ENCODE measurements at regions not wholly inside any gene's neighbourhood (a gene's known extent, or its start where the extent isn't known, plus 50 kb on each side); places are given as distances from the start of the nearest gene placed in this dataset.

- Mint-ChIP-seq H3K4me1 (peaks cover 11% of the 10 kb centered on the region), H3K4me3 (no peak overlapping the region), H3K27me3 (ENCODE audit: insufficient read depth, low read depth) (no peaks in the 10 kb centered on the region), H3K27ac (no peak overlapping the region), H3K36me3 (no peaks in the 10 kb centered on the region), H3K9me3 (no peaks in the 10 kb centered on the region)
- Histone ChIP-seq H3K36me3 (no peaks in the 10 kb centered on the region), H3K4me2 (no peak overlapping the region), H3K9ac (no peak overlapping the region), H3F3A (ENCODE audit: low read depth) (no peaks in the 10 kb centered on the region), H3K79me2 (ENCODE audit: low read depth) (no peaks in the 10 kb centered on the region), H3K4me3 (no peak overlapping the region), H3K4me1 (peaks cover 11% of the 10 kb centered on the region), H3K9me3 (ENCODE audit: low read depth) (no peaks in the 10 kb centered on the region), H4K20me1 (ENCODE audit: low read depth) (no peaks in the 10 kb centered on the region), H2AFZ (replicated peaks) (no peak overlapping the region), H3K27me3 (no peaks in the 10 kb centered on the region), H3K27ac (no peak overlapping the region)
- TF ChIP-seq CTCF (IDR thresholded peaks at IDR 0.05) (no peak), EZH2 (IDR thresholded peaks at IDR 0.05) (no peak), EZH2phosphoT487 (IDR thresholded peaks at IDR 0.05) (no peak)
- no peak for DNase-seq (ENCODE audit: low spot score)
These were observed 90.4 kb upstream of the RASGEF1B start for GRCh38 chr4:81562093-81562492.

GRCh38 chr4:81557306-81557705, 85.6 kb upstream of the RASGEF1B start:
- Mint-ChIP-seq H3K9me3 (no peaks in the 10 kb centered on the region), H3K4me3 (no peak overlapping the region), H3K36me3 (no peaks in the 10 kb centered on the region), H3K27me3 (ENCODE audit: insufficient read depth, low read depth) (no peaks in the 10 kb centered on the region), H3K4me1 (peaks cover 2% of the 10 kb centered on the region), H3K27ac (no peak overlapping the region)
- Histone ChIP-seq H3K27me3 (no peaks in the 10 kb centered on the region), H4K20me1 (ENCODE audit: low read depth) (no peaks in the 10 kb centered on the region), H3K79me2 (ENCODE audit: low read depth) (no peaks in the 10 kb centered on the region), H3K9me3 (ENCODE audit: low read depth) (no peaks in the 10 kb centered on the region), H2AFZ (replicated peaks) (no peak overlapping the region), H3K4me1 (no peaks in the 10 kb centered on the region), H3K9ac (no peak overlapping the region), H3K27ac (no peak overlapping the region), H3K4me2 (no peak overlapping the region), H3F3A (ENCODE audit: low read depth) (no peaks in the 10 kb centered on the region), H3K4me3 (no peak overlapping the region), H3K36me3 (no peaks in the 10 kb centered on the region)
- TF ChIP-seq CTCF (IDR thresholded peaks at IDR 0.05) (no peak), EZH2 (IDR thresholded peaks at IDR 0.05) (no peak), EZH2phosphoT487 (IDR thresholded peaks at IDR 0.05) (no peak)
- no peak for DNase-seq (ENCODE audit: low spot score)

DNA sequence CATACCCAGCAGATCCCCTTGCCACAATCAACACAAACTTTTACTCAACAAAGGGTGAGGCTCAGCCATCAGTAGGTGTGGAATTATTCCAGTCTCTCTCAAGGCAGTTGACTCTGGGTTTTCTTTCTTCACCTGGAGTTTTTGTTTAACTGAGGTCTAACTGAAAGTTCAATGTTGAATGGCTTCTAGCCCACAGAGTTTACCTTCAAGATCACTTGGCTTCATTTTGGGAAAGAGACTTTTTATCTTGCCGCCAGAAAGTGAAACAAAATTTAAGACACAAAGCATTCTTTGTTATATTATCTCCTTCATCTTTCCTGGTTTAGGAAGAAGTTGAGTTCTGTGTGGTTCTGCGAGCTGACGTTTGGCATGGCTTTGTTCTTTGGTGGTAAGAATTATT, 83.8 kb upstream of the RASGEF1B start:
- no peaks in the 10 kb centered on the region for H4K20me1 ChIP-seq (ENCODE audit: low read depth)
- H2AFZ ChIP-seq (replicated peaks) = no peak overlapping the region
- Mint-ChIP-seq H3K27ac (no peak overlapping the region), H3K27me3 (ENCODE audit: insufficient read depth, low read depth) (no peaks in the 10 kb centered on the region), H3K9me3 (no peaks in the 10 kb centered on the region), H3K4me1 (peaks cover 5% of the 10 kb centered on the region), H3K4me3 (no peak overlapping the region), H3K36me3 (no peaks in the 10 kb centered on the region)
- TF ChIP-seq CTCF (IDR thresholded peaks at IDR 0.05) = no peak
- no peak for TF ChIP-seq EZH2 (IDR thresholded peaks at IDR 0.05)
- TF ChIP-seq EZH2phosphoT487 (IDR thresholded peaks at IDR 0.05) = no peak
- no peaks in the 10 kb centered on the region for H3F3A ChIP-seq (ENCODE audit: low read depth)
- H3K4me1 ChIP-seq = no peaks in the 10 kb centered on the region
- no peak overlapping the region for H3K9ac ChIP-seq
- H3K36me3 ChIP-seq = no peaks in the 10 kb centered on the region
- H3K79me2 ChIP-seq (ENCODE audit: low read depth) = no peaks in the 10 kb centered on the region
- H3K4me2 ChIP-seq = no peak overlapping the region
- H3K27ac ChIP-seq = no peak overlapping the region
- no peak overlapping the region for H3K4me3 ChIP-seq
- no peaks in the 10 kb centered on the region for H3K9me3 ChIP-seq (ENCODE audit: low read depth)
- no peak for DNase-seq (ENCODE audit: low spot score)
- H3K27me3 ChIP-seq = no peaks in the 10 kb centered on the region

- no peak for TF ChIP-seq EZH2 (IDR thresholded peaks at IDR 0.05)
- TF ChIP-seq EZH2phosphoT487 (IDR thresholded peaks at IDR 0.05) = no peak
- no peak for TF ChIP-seq CTCF (IDR thresholded peaks at IDR 0.05)
- Histone ChIP-seq H3K27me3 (no peaks in the 10 kb centered on the region), H3F3A (ENCODE audit: low read depth) (no peaks in the 10 kb centered on the region), H3K4me3 (no peak overlapping the region), H3K79me2 (ENCODE audit: low read depth) (no peaks in the 10 kb centered on the region), H3K9ac (no peak overlapping the region), H2AFZ (replicated peaks) (no peak overlapping the region), H3K4me2 (no peak overlapping the region), H4K20me1 (ENCODE audit: low read depth) (no peaks in the 10 kb centered on the region), H3K27ac (no peak overlapping the region), H3K4me1 (peaks cover 7% of the 10 kb centered on the region), H3K36me3 (no peaks in the 10 kb centered on the region), H3K9me3 (ENCODE audit: low read depth) (no peaks in the 10 kb centered on the region)
- Mint-ChIP-seq H3K9me3 (no peaks in the 10 kb centered on the region), H3K27me3 (ENCODE audit: insufficient read depth, low read depth) (peaks cover 2% of the 10 kb centered on the region), H3K27ac (no peak overlapping the region), H3K4me1 (peaks cover 9% of the 10 kb centered on the region), H3K36me3 (no peaks in the 10 kb centered on the region), H3K4me3 (no peak overlapping the region)
- no peak for DNase-seq (ENCODE audit: low spot score)
These were observed 80.4 kb upstream of the RASGEF1B start for GRCh38 chr4:81552086-81552485.

Data from neural progenitor cell (in vitro differentiated cells).